SK-N-SH (cell line): ENCODE measurements at regions not wholly inside any gene's neighbourhood (a gene's known extent, or its start where the extent isn't known, plus 50 kb on each side); places are given as distances from the start of the nearest gene placed in this dataset.
"Not testable (repeated sequence)": the region's sequence is repeated elsewhere in the genome, so short reads cannot be mapped to it uniquely, and the experiment has no call there.

ENCODE experiments used
- CTCF ChIA-PET: fragments of 300-600, 350-600 bp; formaldehyde crosslinking; extraction: SDS; loops from one replicate; lab custom pipeline; 2021; lab: Yijun Ruan, JAX
- POLR2A ChIA-PET: fragments of 350-600 bp; sonication (Branson Sonifier 250); formaldehyde crosslinking; extraction: SDS; loops from one replicate; lab custom pipeline; 2020; ENCODE audit warnings: antibody characterized with exemption, inconsistent platforms; lab: Yijun Ruan, JAX
- DNase-seq: peaks from one replicate; pipeline ENCODE4 v3.0.0; 2012
- H2AFZ ChIP-seq: fragments of 200-600 bp; sonication (generic); 2 replicates; pipeline ENCODE4 v1.8.1; 2016; ENCODE audit warnings: antibody characterized with exemption, mild to moderate bottlenecking, low read depth
- H3F3A ChIP-seq: fragments of 200-600 bp; sonication (generic); replicated peaks from 2 replicates; pipeline ENCODE3; 2016; ENCODE audit warnings: antibody characterized with exemption, mild to moderate bottlenecking; ENCODE audit not compliant: insufficient read depth
- H3K27ac ChIP-seq, 2 experiments: fragments of 200-500 bp in 1 of 2; fragments of 200-600 bp in 1 of 2; sonication (Bioruptor generic) in 1 of 2; sonication (generic), shearing (Covaris generic) in 1 of 2; 2 replicates each; pipeline versions ENCODE4 v1.5.1 to v1.6.1; 2014 to 2016; ENCODE audit warnings: low read depth in 2 of 2, inconsistent platforms in 1 of 2, low read length in 1 of 2, mild to moderate bottlenecking in 1 of 2, mixed read lengths in 1 of 2
- H3K27me3 ChIP-seq: fragments of 200-600 bp; sonication (generic), shearing (Covaris generic); 2 replicates; pipeline ENCODE4 v1.6.1; 2016; ENCODE audit warnings: mixed run types; ENCODE audit not compliant: insufficient read depth
- H3K36me3 ChIP-seq, 2 experiments: fragments of 200-500 bp in 1 of 2; fragments of 200-600 bp in 1 of 2; sonication (Bioruptor generic) in 1 of 2; sonication (generic) in 1 of 2; replicated peaks in 1 of 2; 2 replicates each; pipeline versions ENCODE3 to v1.5.1; 2014 to 2016; ENCODE audit warnings: low read length in 1 of 2, mild to moderate bottlenecking in 1 of 2; ENCODE audit not compliant: insufficient read depth in 2 of 2, control insufficient read depth in 1 of 2
- H3K4me1 ChIP-seq, 2 experiments: fragments of 200-500 bp in 1 of 2; fragments of 200-600 bp in 1 of 2; sonication (Bioruptor generic) in 1 of 2; sonication (generic), shearing (Covaris generic) in 1 of 2; 2 replicates each; pipeline versions ENCODE4 v1.5.1 to v1.6.1; 2014 to 2016; ENCODE audit warnings: low read depth in 1 of 2, low read length in 1 of 2, mixed run types in 1 of 2; ENCODE audit not compliant: insufficient read depth in 2 of 2, control insufficient read depth in 1 of 2
- H3K4me2 ChIP-seq: fragments of 200-600 bp; sonication (generic), shearing (Covaris generic); 2 replicates; pipeline ENCODE4 v1.6.1; 2017; ENCODE audit warnings: mixed run types
- H3K4me3 ChIP-seq, 2 experiments: fragments of 200-500 bp in 1 of 2; fragments of 200-600 bp in 1 of 2; sonication (Bioruptor generic) in 1 of 2; sonication (generic), shearing (Covaris generic) in 1 of 2; 2 replicates each; pipeline versions ENCODE4 v1.5.1 to v1.8.1; 2014 to 2016; ENCODE audit warnings: low read depth in 2 of 2, inconsistent platforms in 1 of 2, low read length in 1 of 2, mild to moderate bottlenecking in 1 of 2, mixed read lengths in 1 of 2, moderate library complexity in 1 of 2
- H3K79me2 ChIP-seq: fragments of 200-600 bp; sonication (generic); 2 replicates; pipeline ENCODE4 v1.8.1; 2017; ENCODE audit warnings: mild to moderate bottlenecking; ENCODE audit not compliant: insufficient read depth
- H3K9ac ChIP-seq: fragments of 200-600 bp; sonication (generic); 2 replicates; pipeline ENCODE4 v1.6.1; 2017; ENCODE audit warnings: mixed run types
- H3K9me2 ChIP-seq: fragments of 200-600 bp; sonication (generic); 2 replicates; pipeline ENCODE4 v1.6.1; 2017; ENCODE audit warnings: mixed run types
- H3K9me3 ChIP-seq: fragments of 200-600 bp; sonication (generic); 2 replicates; pipeline ENCODE4 v1.6.1; 2017; ENCODE audit warnings: mixed run types, mild to moderate bottlenecking, moderate library complexity
- H4K20me1 ChIP-seq: fragments of 200-600 bp; sonication (generic); 2 replicates; pipeline ENCODE4 v1.6.1; 2017; ENCODE audit warnings: mild to moderate bottlenecking, mixed run types; ENCODE audit not compliant: insufficient read depth
- CHD2 ChIP-seq: fragments of 150-350 bp; IDR thresholded peaks from 2 replicates; pipeline ENCODE4 v1.6.1; 2018; ENCODE audit warnings: low read length; ENCODE audit not compliant: partially characterized antibody
- EP300 ChIP-seq, 2 experiments: IDR thresholded peaks; 2 replicates each; pipeline versions ENCODE4 v1.4.0 to v1.6.1; 2012; ENCODE audit warnings: borderline replicate concordance in 1 of 2, low read depth in 1 of 2, low read length in 1 of 2
- EZH2phosphoT487 ChIP-seq: fragments of 200-600 bp; sonication (generic); IDR thresholded peaks from 2 replicates; pipeline ENCODE4 v1.6.1; 2017; ENCODE audit warnings: low read depth, mixed run types, mild to moderate bottlenecking, antibody characterized with exemption, moderate library complexity, borderline replicate concordance
- FOXM1 ChIP-seq: IDR thresholded peaks from 2 replicates; pipeline ENCODE4 v1.4.0; 2012; ENCODE audit warnings: low read depth, mild to moderate bottlenecking
- GABPA ChIP-seq: IDR thresholded peaks from 2 replicates; pipeline ENCODE4 v1.4.0; 2012; ENCODE audit warnings: low read depth, mild to moderate bottlenecking
- GATA2 ChIP-seq: sonication (generic); formaldehyde crosslinking; IDR thresholded peaks from 2 replicates; pipeline ENCODE4 v1.5.0; 2020; ENCODE audit warnings: mild to moderate bottlenecking, missing genetic modification reagents
- JUND ChIP-seq: IDR thresholded peaks from 2 replicates; pipeline ENCODE4 v1.4.0; 2012
- MEF2A ChIP-seq: IDR thresholded peaks from 2 replicates; pipeline ENCODE4 v1.4.0; 2012; ENCODE audit warnings: low read depth, borderline replicate concordance
- NRF1 ChIP-seq: IDR thresholded peaks from 2 replicates; pipeline ENCODE4 v1.6.1; 2012; ENCODE audit warnings: low read depth, mild to moderate bottlenecking, low read length
- SIN3A ChIP-seq: IDR thresholded peaks from 2 replicates; pipeline ENCODE4 v1.6.1; 2012; ENCODE audit warnings: low read depth, mild to moderate bottlenecking, low read length, moderate library complexity, borderline replicate concordance
- SMC3 ChIP-seq: IDR thresholded peaks from 2 replicates; pipeline ENCODE4 v1.6.1; 2012; ENCODE audit warnings: low read depth, low read length, improper control_type of control experiment
- TAF1 ChIP-seq: IDR thresholded peaks from 2 replicates; pipeline ENCODE4 v1.6.1; 2012; ENCODE audit warnings: low read depth, mild to moderate bottlenecking, low read length, moderate library complexity, borderline replicate concordance
- TEAD4 ChIP-seq: IDR thresholded peaks from 2 replicates; pipeline ENCODE4 v1.4.0; 2012; ENCODE audit warnings: mild to moderate bottlenecking, borderline replicate concordance; ENCODE audit not compliant: insufficient read depth
- ZBTB33 ChIP-seq: IDR thresholded peaks from 2 replicates; pipeline ENCODE4 v1.4.0; 2012; ENCODE audit warnings: low read depth, borderline replicate concordance
- WGBS: methylation state at CpG from one replicate; pipeline ENCODE4 v1.1.6; 2017; ENCODE audit warnings: low lambda C conversion rate; 5-methylcytosine and 5-hydroxymethylcytosine counted together
- TF ChIP-seq, protein P1 (sequence below): fragments of 150-350 bp; IDR thresholded peaks from 2 replicates; pipeline ENCODE4 v1.6.1; 2017; ENCODE audit warnings: antibody characterized with exemption, low read length, low read depth, borderline replicate concordance
- TF ChIP-seq, protein P2 (sequence below): IDR thresholded peaks from 2 replicates; pipeline ENCODE4 v1.4.0; 2012; ENCODE audit warnings: low read depth

GRCh38 chrX:103428525-103428924 lies 52.2 kb downstream of the BEX3 start:
- TF ChIP-seq JUND: no peak
- TF ChIP-seq, protein P1, sequence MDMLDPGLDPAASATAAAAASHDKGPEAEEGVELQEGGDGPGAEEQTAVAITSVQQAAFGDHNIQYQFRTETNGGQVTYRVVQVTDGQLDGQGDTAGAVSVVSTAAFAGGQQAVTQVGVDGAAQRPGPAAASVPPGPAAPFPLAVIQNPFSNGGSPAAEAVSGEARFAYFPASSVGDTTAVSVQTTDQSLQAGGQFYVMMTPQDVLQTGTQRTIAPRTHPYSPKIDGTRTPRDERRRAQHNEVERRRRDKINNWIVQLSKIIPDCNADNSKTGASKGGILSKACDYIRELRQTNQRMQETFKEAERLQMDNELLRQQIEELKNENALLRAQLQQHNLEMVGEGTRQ: no peak
- TF ChIP-seq EP300 (IDR thresholded peaks at IDR 0.05; ENCODE audit: borderline replicate concordance in 1 of 2, low read depth in 1 of 2, low read length in 1 of 2): no peak
- TF ChIP-seq CHD2: no peak
- no peak for TF ChIP-seq SIN3A
- TF ChIP-seq TEAD4: no peak
- no peak for TF ChIP-seq ZBTB33
- TF ChIP-seq NRF1: no peak
- TF ChIP-seq GABPA: no peak
- no peak for TF ChIP-seq EZH2phosphoT487
- no peak for TF ChIP-seq FOXM1
- no peak for TF ChIP-seq SMC3
- TF ChIP-seq MEF2A: no peak
- TF ChIP-seq GATA2 (CRISPR knock-in tag): no peak
- TF ChIP-seq, protein P2, sequence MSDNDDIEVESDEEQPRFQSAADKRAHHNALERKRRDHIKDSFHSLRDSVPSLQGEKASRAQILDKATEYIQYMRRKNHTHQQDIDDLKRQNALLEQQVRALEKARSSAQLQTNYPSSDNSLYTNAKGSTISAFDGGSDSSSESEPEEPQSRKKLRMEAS: no peak
- TF ChIP-seq TAF1: no peak
- Histone ChIP-seq H3K27me3 (no peaks in the 10 kb centered on the region; the same call in 1 of the 2 replicates), H3K4me2 (no peak overlapping the region), H2AFZ (no peak overlapping the region), H3K36me3 (no peaks in the 10 kb centered on the region), H3K4me1 (no peaks in the 10 kb centered on the region), H3K79me2 (no peaks in the 10 kb centered on the region), H3K9ac (no peak overlapping the region), H3F3A (no peaks in the 10 kb centered on the region), H4K20me1 (no peaks in the 10 kb centered on the region), H3K27ac (no peak overlapping the region), H3K4me3 (no peak overlapping the region), H3K9me2 (no peaks in the 10 kb centered on the region), H3K9me3 (no peaks in the 10 kb centered on the region)
- POLR2A ChIA-PET: no interaction called here
- CTCF ChIA-PET: no interaction called here
- 42% methylated on average over 2 of the region's 2 CpGs for WGBS
- no peak for DNase-seq

DNA sequence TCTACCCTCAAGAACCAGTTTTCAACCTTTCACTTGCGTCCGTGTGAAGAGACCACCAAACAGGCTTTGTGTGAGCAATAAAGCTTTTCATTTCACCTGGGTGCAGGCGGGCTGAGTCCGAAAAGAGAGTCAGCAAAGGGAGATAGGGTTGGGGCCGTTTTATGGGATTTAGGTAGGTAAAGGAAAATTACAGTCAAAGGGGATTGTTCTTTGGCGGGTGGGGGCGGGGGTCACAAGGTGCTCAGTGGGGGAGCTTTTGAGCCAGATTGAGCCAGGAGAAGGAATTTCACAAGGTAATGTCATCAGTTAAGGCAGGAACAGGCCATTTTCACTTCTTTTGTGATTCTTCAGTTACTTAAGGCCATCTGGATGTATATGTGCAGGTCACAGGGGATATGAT lies 52.7 kb downstream of the BEX3 start:
- H3K27ac ChIP-seq, POLR2A ChIA-PET, H3K9me2 ChIP-seq, H2AFZ ChIP-seq, H3K4me3 ChIP-seq, H3K79me2 ChIP-seq, H3K4me2 ChIP-seq, H3K9ac ChIP-seq, DNase-seq, H3K36me3 ChIP-seq, H3K4me1 ChIP-seq, CTCF ChIA-PET, H3K27me3 ChIP-seq, H3K9me3 ChIP-seq, H4K20me1 ChIP-seq, H3F3A ChIP-seq: not testable (repeated sequence)
- WGBS: 65% methylated on average over 7 of the region's 7 CpGs
